ENCODE measurements at regions not wholly inside any gene's neighbourhood (a gene's known extent, or its start where the extent isn't known, plus 50 kb on each side); places are given as distances from the start of the nearest gene placed in this dataset.
A peak's percentile ranks its signal among the peaks of the same experiment; 100 is the strongest.

GRCh38 chrX:82087699-82088098 lies 885.8 kb downstream of the SH3BGRL start:
- peak in 1 of 14 donors; percentile 1 for DNase-seq

DNA sequence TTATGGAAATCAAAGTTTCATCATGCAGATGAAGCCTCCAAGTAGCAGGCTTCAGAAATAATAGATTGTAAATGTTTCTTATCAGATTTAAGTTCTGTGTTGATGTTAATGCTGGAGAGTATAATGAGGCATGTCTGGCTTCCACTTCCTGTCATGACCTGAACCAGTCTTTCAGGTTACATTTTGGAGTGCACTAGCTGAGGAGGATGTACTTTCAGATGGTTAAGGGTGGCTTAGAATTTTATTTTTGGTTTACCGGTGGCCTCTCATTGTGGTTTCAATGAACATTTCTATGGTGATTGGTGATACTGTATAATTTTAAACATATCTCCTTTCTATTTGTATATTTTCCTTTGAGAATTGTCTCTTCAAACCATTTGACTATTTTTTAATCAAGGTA lies 890.4 kb downstream of the SH3BGRL start:
- DNase-seq = no peak

GRCh38 chrX:82125103-82125502 lies 923.2 kb downstream of the SH3BGRL start:
- no peak for DNase-seq

DNA sequence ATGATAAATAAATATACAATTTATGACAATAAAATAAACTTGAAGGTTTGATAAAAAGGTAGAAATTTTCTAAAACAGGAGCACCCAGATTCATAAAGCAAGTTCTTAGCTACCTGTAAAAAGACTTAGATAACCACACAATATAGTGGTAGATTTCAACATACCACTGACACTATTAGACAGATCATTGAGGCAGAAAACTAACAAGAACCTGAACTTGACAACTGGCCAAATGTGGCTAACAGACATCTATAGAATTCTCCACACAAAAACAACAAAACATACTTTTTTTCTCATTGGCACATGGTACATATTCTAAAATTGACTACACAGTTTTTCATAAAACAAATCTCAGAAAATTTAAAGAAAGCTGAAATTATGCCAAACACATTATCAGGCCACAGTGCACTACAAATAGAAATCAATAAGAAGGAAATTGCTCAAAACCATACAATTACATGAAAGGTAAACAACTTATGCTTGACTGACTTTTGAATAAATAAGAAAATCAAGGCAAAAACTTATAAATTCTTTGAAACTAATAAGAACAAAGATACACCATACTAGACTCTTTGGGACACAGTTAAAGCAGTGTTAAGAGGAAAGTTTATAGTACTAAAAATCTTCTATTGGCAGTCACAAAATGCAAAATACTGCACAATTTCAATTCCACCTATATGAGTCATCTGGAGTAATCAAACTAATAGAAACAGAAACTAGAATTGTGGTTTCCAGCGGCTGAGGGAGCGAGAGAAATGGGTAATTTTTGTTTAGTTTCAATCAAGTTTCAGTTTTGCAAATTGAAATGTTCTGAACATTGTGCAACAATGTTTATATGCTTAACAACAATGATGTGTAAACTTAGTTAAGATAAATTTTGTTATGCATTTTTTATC lies 925.6 kb downstream of the SH3BGRL start:
- no peak for DNase-seq

DNA sequence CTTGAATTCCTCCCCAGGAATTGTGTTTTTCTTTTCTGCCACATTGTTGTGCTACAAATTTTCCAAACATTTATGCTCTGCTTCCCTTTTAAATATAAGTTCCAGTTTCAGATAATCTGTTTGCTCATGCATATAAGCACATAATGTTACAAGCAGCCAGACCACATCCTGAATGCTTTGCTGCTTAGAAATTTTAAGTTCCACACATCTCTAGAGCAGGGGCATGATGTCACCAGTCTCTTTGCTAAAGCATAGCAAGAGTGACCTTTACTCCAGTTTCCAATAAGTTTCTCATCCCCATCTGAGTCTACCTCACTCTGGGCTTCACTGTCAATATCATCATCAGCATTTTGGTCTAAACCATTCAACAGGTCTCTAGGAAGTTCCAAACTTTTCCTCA lies 932.5 kb downstream of the SH3BGRL start:
- DNase-seq = no peak

DNA sequence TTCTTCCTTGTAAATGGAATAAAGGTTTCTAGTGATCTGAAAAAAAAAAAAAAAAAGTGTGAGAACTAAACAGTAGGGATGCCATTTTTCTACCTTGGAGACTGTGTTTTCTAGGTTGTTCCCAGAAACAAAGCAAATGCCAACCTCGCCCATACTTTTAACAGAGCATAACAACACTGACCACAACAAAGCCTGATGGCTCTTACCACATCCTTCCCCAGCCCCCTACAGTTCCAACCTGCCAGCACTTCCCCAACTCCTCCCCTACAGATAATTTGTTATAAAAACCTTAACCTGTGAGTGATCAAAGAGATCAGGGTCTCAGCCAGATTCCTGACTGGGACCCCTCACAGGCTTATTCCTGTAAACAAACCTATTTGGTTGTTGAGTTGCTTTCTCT lies 940.0 kb downstream of the SH3BGRL start:
- DNase-seq = no peak

GRCh38 chrX:82161195-82161594 lies 959.3 kb downstream of the SH3BGRL start:
- DNase-seq = no peak

DNA sequence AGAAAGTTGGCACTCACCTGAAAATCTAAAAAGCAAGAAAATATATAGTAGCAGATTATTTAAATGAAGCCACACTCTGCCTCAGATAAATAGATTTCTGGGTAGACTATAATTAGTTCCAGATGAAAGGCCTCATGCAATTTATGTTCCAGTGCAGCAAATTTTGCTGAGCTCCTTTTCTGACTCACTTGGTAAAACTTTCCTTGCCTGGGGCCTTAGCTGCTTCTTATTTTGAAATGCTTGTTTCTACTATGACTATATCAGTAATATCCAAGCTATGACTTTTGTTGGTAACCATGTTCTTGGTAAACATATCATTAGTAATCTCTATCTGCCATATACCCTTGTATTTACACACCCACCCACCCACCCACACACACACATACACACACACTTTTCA lies 961.8 kb downstream of the SH3BGRL start:
- DNase-seq = no peak

GRCh38 chrX:82196866-82197265 lies 995.0 kb downstream of the SH3BGRL start:
- no peak for DNase-seq

- DNase-seq = no peak
These were observed 1007.1 kb downstream of the SH3BGRL start for GRCh38 chrX:82208975-82209374.

GRCh38 chrX:82218361-82218760 lies 1016.5 kb downstream of the SH3BGRL start:
- DNase-seq = no peak

- DNase-seq = no peak
These were observed 1017.2 kb downstream of the SH3BGRL start for GRCh38 chrX:82219129-82219528.

- DNase-seq = no peak
These were observed 1023.1 kb downstream of the SH3BGRL start for GRCh38 chrX:82224961-82225360.

GRCh38 chrX:82230013-82230412 lies 1028.1 kb downstream of the SH3BGRL start:
- DNase-seq = no peak

DNA sequence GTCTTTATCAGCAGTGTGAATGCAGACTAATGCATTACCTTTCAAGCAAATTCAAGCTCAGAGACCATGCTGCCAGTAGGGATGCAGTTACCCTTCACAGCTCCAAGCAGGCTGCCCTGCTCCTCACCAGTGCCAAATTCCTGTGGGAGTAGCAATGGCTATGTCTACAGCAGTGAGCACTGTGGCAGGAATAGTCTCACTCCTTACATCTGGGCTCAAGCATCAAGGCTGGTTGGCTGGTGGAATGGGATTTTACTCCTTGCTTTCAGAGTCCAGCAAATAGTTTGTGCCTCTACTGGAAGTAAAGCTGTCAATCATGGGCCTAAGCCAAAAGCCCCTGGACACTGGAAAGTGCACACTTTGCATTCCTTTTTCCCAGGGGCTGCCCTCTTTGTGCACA lies 1030.8 kb downstream of the SH3BGRL start:
- DNase-seq = no peak

DNA sequence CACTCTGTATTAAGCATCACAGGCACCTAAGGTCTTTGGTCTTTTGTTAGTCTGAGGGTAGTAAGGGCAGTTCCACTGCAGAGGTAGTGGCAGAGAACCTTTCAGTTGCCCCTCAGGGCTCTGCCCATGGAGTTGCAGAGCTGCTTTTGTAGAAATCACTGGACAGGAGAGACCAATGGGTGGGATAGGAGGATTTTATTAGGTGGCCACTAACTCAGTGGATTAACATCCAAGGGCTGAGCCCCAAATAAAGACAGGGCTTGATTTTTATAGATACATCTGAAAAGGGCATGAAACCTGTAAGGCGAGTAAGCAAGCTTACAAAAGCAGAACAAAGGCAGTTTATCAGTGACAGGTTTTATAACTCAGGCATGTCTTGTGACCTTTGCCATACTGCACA lies 1035.4 kb downstream of the SH3BGRL start:
- DNase-seq = no peak

Data from C1 segment of cervical spinal cord (tissue), 14 donors.